ENCODE measurements at regions not wholly inside any gene's neighbourhood (a gene's known extent, or its start where the extent isn't known, plus 50 kb on each side); places are given as distances from the start of the nearest gene placed in this dataset.

- Histone ChIP-seq H3K36me3 (ENCODE audit: control insufficient read depth in 2 of 2, insufficient read depth in 1 of 2, low read length in 2 of 2) (no peaks in the 10 kb centered on the region), H3K9me3 (ENCODE audit: control insufficient read depth, insufficient read depth, low read depth, low read length) (no peaks in the 10 kb centered on the region), H3K4me3 (ENCODE audit: low read depth, low read length) (no peak overlapping the region), H3K4me1 (ENCODE audit: control insufficient read depth, insufficient read depth, low read length) (no peaks in the 10 kb centered on the region), H3K27ac (ENCODE audit: extremely low read depth, low read depth, low read length) (no peak overlapping the region)
- no peak for TF ChIP-seq ZNF76 (tag by site-specific recombination; IDR thresholded peaks at IDR 0.05; ENCODE audit: borderline replicate concordance, low read depth)
- ChIA-PET POLR2A (no interaction called here), CTCF (no interaction called here)
These were observed 706.1 kb upstream of the CDH18 start for GRCh38 chr5:20694121-20694520.

GRCh38 chr5:20692913-20693312 lies 704.9 kb upstream of the CDH18 start:
- H3K4me1 ChIP-seq (ENCODE audit: control insufficient read depth, insufficient read depth, low read length): no peaks in the 10 kb centered on the region
- H3K4me3 ChIP-seq (ENCODE audit: low read depth, low read length): no peak overlapping the region
- no peak overlapping the region for H3K27ac ChIP-seq (ENCODE audit: extremely low read depth, low read depth, low read length)
- H3K9me3 ChIP-seq (ENCODE audit: control insufficient read depth, insufficient read depth, low read depth, low read length): no peaks in the 10 kb centered on the region
- H3K36me3 ChIP-seq (ENCODE audit: control insufficient read depth in 2 of 2, insufficient read depth in 1 of 2, low read length in 2 of 2): no peaks in the 10 kb centered on the region
- TF ChIP-seq ZNF768 (tag by site-specific recombination; IDR thresholded peaks at IDR 0.05) (no peak), RBAK (tag by site-specific recombination; IDR thresholded peaks at IDR 0.05) (no peak), ZNF544 (tag by site-specific recombination; IDR thresholded peaks at IDR 0.05) (no peak), HOXC10 (CRISPR knock-in tag; IDR thresholded peaks at IDR 0.05) (no peak), ZNF248 (tag by site-specific recombination; IDR thresholded peaks at IDR 0.05) (no peak), ZNF266 (tag by site-specific recombination; IDR thresholded peaks at IDR 0.05; ENCODE audit: low read depth) (no peak), ZXDB (tag by site-specific recombination; IDR thresholded peaks at IDR 0.05) (no peak), ZNF473 (tag by site-specific recombination; IDR thresholded peaks at IDR 0.05) (no peak)
- POLR2A ChIA-PET: no interaction called here
- CTCF ChIA-PET: no interaction called here

- CTCF ChIA-PET: no interaction called here
- no peaks in the 10 kb centered on the region for H3K9me3 ChIP-seq (ENCODE audit: control insufficient read depth, insufficient read depth, low read depth, low read length)
- H3K27ac ChIP-seq (ENCODE audit: extremely low read depth, low read depth, low read length): no peak overlapping the region
- POLR2A ChIA-PET: no interaction called here
- no peaks in the 10 kb centered on the region for H3K36me3 ChIP-seq (ENCODE audit: control insufficient read depth in 2 of 2, insufficient read depth in 1 of 2, low read length in 2 of 2)
- TF ChIP-seq ZNF776 (tag by site-specific recombination; IDR thresholded peaks at IDR 0.05; ENCODE audit: borderline replicate concordance) (no peak), IKZF3 (tag by site-specific recombination; IDR thresholded peaks at IDR 0.05) (no peak), OVOL3 (tag by site-specific recombination; IDR thresholded peaks at IDR 0.05) (no peak), GLI2 (tag by site-specific recombination; IDR thresholded peaks at IDR 0.05; ENCODE audit: borderline replicate concordance, low read depth) (no peak), WT1 (tag by site-specific recombination; IDR thresholded peaks at IDR 0.05) (no peak), ZNF37A (tag by site-specific recombination; IDR thresholded peaks at IDR 0.05) (no peak), ZNF18 (tag by site-specific recombination; IDR thresholded peaks at IDR 0.05) (no peak), ZNF26 (tag by site-specific recombination; IDR thresholded peaks at IDR 0.05) (no peak), ZNF561 (tag by site-specific recombination; IDR thresholded peaks at IDR 0.05; ENCODE audit: borderline replicate concordance) (no peak), ZNF76 (tag by site-specific recombination; IDR thresholded peaks at IDR 0.05; ENCODE audit: borderline replicate concordance, low read depth) (no peak), FEZF1 (tag by site-specific recombination; IDR thresholded peaks at IDR 0.05) (no peak), ZNF48 (tag by site-specific recombination; IDR thresholded peaks at IDR 0.05) (no peak)
- no peak overlapping the region for H3K4me3 ChIP-seq (ENCODE audit: low read depth, low read length)
- H3K4me1 ChIP-seq (ENCODE audit: control insufficient read depth, insufficient read depth, low read length): no peaks in the 10 kb centered on the region
These were observed 695.4 kb upstream of the CDH18 start for GRCh38 chr5:20683241-20683940.
